NT2/D1 (cell line): ENCODE measurements at regions not wholly inside any gene's neighbourhood (a gene's known extent, or its start where the extent isn't known, plus 50 kb on each side); places are given as distances from the start of the nearest gene placed in this dataset.

ENCODE experiments used
- YY1 ChIP-seq: IDR thresholded peaks from 2 replicates; pipeline ENCODE4 v1.6.1; 2011; ENCODE audit not compliant: insufficient read length, insufficient read depth
- ZNF274 ChIP-seq: IDR thresholded peaks from 2 replicates; pipeline ENCODE4 v1.6.1; 2011; ENCODE audit warnings: mild to moderate bottlenecking, low read depth, low read length

- no peak for TF ChIP-seq ZNF274
- no peak for TF ChIP-seq YY1
Observed at GRCh38 chr4:159684061-159684460, 581.2 kb downstream of the RAPGEF2 start.
